ENCODE measurements at regions not wholly inside any gene's neighbourhood (a gene's known extent, or its start where the extent isn't known, plus 50 kb on each side); places are given as distances from the start of the nearest gene placed in this dataset.

GRCh38 chr3:68116580-68116979, 462.2 kb upstream of the SUCLG2 start:
- Mint-ChIP-seq H3K27ac (no peak overlapping the region), H3K4me3 (no peak overlapping the region), H3K4me1 (ENCODE audit: low read depth) (no peaks in the 10 kb centered on the region), H3K9me3 (no peaks in the 10 kb centered on the region), H3K36me3 (ENCODE audit: low read depth) (no peaks in the 10 kb centered on the region), H3K27me3 (no peaks in the 10 kb centered on the region)

GRCh38 chr3:68103811-68104210, 449.4 kb upstream of the SUCLG2 start:
- H3K27ac Mint-ChIP-seq = no peak overlapping the region
- H3K36me3 Mint-ChIP-seq (ENCODE audit: low read depth) = peaks cover 5% of the 10 kb centered on the region
- peaks cover 11% of the 10 kb centered on the region for H3K9me3 Mint-ChIP-seq
- H3K4me3 Mint-ChIP-seq = no peak overlapping the region
- H3K27me3 Mint-ChIP-seq = no peaks in the 10 kb centered on the region
- peaks cover 14% of the 10 kb centered on the region for H3K4me1 Mint-ChIP-seq (ENCODE audit: low read depth)

- Mint-ChIP-seq H3K4me1 (ENCODE audit: low read depth) (peaks cover 57% of the 10 kb centered on the region), H3K27ac (no peak overlapping the region), H3K4me3 (no peak overlapping the region)
Observed at GRCh38 chr3:68090571-68090970, 436.2 kb upstream of the SUCLG2 start.

GRCh38 chr3:68089572-68090011, 435.2 kb upstream of the SUCLG2 start:
- Mint-ChIP-seq H3K27ac (no peak overlapping the region), H3K4me3 (no peak overlapping the region)

More at GRCh38 chr3:68090571-68090970, 436.2 kb upstream of the SUCLG2 start:
- no peaks in the 10 kb centered on the region for H3K36me3 Mint-ChIP-seq (ENCODE audit: low read depth)
- H3K9me3 Mint-ChIP-seq = no peaks in the 10 kb centered on the region
- no peaks in the 10 kb centered on the region for H3K27me3 Mint-ChIP-seq

GRCh38 chr3:68088636-68089035, 434.2 kb upstream of the SUCLG2 start:
- peaks cover 57% of the 10 kb centered on the region for H3K4me1 Mint-ChIP-seq (ENCODE audit: low read depth)
- H3K27me3 Mint-ChIP-seq = no peaks in the 10 kb centered on the region
- H3K36me3 Mint-ChIP-seq (ENCODE audit: low read depth) = no peaks in the 10 kb centered on the region
- peak overlapping the region; percentile 9 for H3K4me3 Mint-ChIP-seq
- no peaks in the 10 kb centered on the region for H3K9me3 Mint-ChIP-seq
- peak overlapping the region; percentile 59 for H3K27ac Mint-ChIP-seq

More at GRCh38 chr3:68089572-68090011, 435.2 kb upstream of the SUCLG2 start:
- Mint-ChIP-seq H3K9me3 (no peaks in the 10 kb centered on the region), H3K36me3 (ENCODE audit: low read depth) (no peaks in the 10 kb centered on the region), H3K4me1 (ENCODE audit: low read depth) (peaks cover 57% of the 10 kb centered on the region), H3K27me3 (no peaks in the 10 kb centered on the region)

- no peaks in the 10 kb centered on the region for H3K9me3 Mint-ChIP-seq
- no peaks in the 10 kb centered on the region for H3K27me3 Mint-ChIP-seq
- H3K4me3 Mint-ChIP-seq = peak overlapping the region; percentile 9
- no peaks in the 10 kb centered on the region for H3K36me3 Mint-ChIP-seq (ENCODE audit: low read depth)
- H3K27ac Mint-ChIP-seq = no peak overlapping the region
- H3K4me1 Mint-ChIP-seq (ENCODE audit: low read depth) = peaks cover 57% of the 10 kb centered on the region
Observed at GRCh38 chr3:68088216-68088615, 433.8 kb upstream of the SUCLG2 start.

GRCh38 chr3:68072062-68072461, 417.6 kb upstream of the SUCLG2 start:
- peaks cover 20% of the 10 kb centered on the region for H3K9me3 Mint-ChIP-seq
- no peak overlapping the region for H3K27ac Mint-ChIP-seq
- no peaks in the 10 kb centered on the region for H3K27me3 Mint-ChIP-seq
- H3K4me1 Mint-ChIP-seq (ENCODE audit: low read depth) = no peaks in the 10 kb centered on the region
- H3K4me3 Mint-ChIP-seq = no peak overlapping the region
- peaks cover 4% of the 10 kb centered on the region for H3K36me3 Mint-ChIP-seq (ENCODE audit: low read depth)

- Mint-ChIP-seq H3K4me3 (no peak overlapping the region), H3K27ac (no peak overlapping the region), H3K9me3 (peaks cover 20% of the 10 kb centered on the region), H3K27me3 (no peaks in the 10 kb centered on the region), H3K36me3 (ENCODE audit: low read depth) (peaks cover 4% of the 10 kb centered on the region), H3K4me1 (ENCODE audit: low read depth) (no peaks in the 10 kb centered on the region)
Observed at GRCh38 chr3:68070186-68070585, 415.8 kb upstream of the SUCLG2 start.

GRCh38 chr3:68067314-68067713, 412.9 kb upstream of the SUCLG2 start:
- peaks cover 18% of the 10 kb centered on the region for H3K9me3 Mint-ChIP-seq
- H3K27ac Mint-ChIP-seq = no peak overlapping the region
- H3K4me3 Mint-ChIP-seq = no peak overlapping the region
- no peaks in the 10 kb centered on the region for H3K27me3 Mint-ChIP-seq
- H3K4me1 Mint-ChIP-seq (ENCODE audit: low read depth) = peaks cover 4% of the 10 kb centered on the region
- H3K36me3 Mint-ChIP-seq (ENCODE audit: low read depth) = peaks cover 4% of the 10 kb centered on the region

- Mint-ChIP-seq H3K36me3 (ENCODE audit: low read depth) (no peaks in the 10 kb centered on the region), H3K27me3 (no peaks in the 10 kb centered on the region), H3K9me3 (no peaks in the 10 kb centered on the region), H3K4me3 (no peak overlapping the region), H3K4me1 (ENCODE audit: low read depth) (peaks cover 43% of the 10 kb centered on the region), H3K27ac (no peak overlapping the region)
Observed at GRCh38 chr3:68062926-68063325, 408.5 kb upstream of the SUCLG2 start.

- H3K9me3 Mint-ChIP-seq = peaks cover 3% of the 10 kb centered on the region
- H3K27ac Mint-ChIP-seq = peak overlapping the region; percentile 27
- H3K27me3 Mint-ChIP-seq = no peaks in the 10 kb centered on the region
- H3K4me1 Mint-ChIP-seq (ENCODE audit: low read depth) = peaks cover 63% of the 10 kb centered on the region
- no peaks in the 10 kb centered on the region for H3K36me3 Mint-ChIP-seq (ENCODE audit: low read depth)
- no peak overlapping the region for H3K4me3 Mint-ChIP-seq
Observed at GRCh38 chr3:68060910-68061309, 406.5 kb upstream of the SUCLG2 start.

- Mint-ChIP-seq H3K27me3 (no peaks in the 10 kb centered on the region), H3K36me3 (ENCODE audit: low read depth) (no peaks in the 10 kb centered on the region), H3K27ac (no peak overlapping the region), H3K9me3 (peaks cover 3% of the 10 kb centered on the region), H3K4me3 (no peak overlapping the region), H3K4me1 (ENCODE audit: low read depth) (peaks cover 64% of the 10 kb centered on the region)
Observed at GRCh38 chr3:68060191-68060590, 405.8 kb upstream of the SUCLG2 start.

GRCh38 chr3:68059628-68060152, 405.3 kb upstream of the SUCLG2 start:
- Mint-ChIP-seq H3K36me3 (ENCODE audit: low read depth) (no peaks in the 10 kb centered on the region), H3K4me1 (ENCODE audit: low read depth) (peaks cover 64% of the 10 kb centered on the region), H3K27ac (no peak overlapping the region), H3K9me3 (peaks cover 3% of the 10 kb centered on the region), H3K27me3 (no peaks in the 10 kb centered on the region), H3K4me3 (no peak overlapping the region)

- Mint-ChIP-seq H3K4me1 (ENCODE audit: low read depth) (peaks cover 64% of the 10 kb centered on the region), H3K36me3 (ENCODE audit: low read depth) (no peaks in the 10 kb centered on the region), H3K4me3 (peak overlapping the region; percentile 18), H3K9me3 (peaks cover 3% of the 10 kb centered on the region), H3K27me3 (no peaks in the 10 kb centered on the region), H3K27ac (peak overlapping the region; percentile 7)
Observed at GRCh38 chr3:68057637-68058320, 403.4 kb upstream of the SUCLG2 start.

- no peaks in the 10 kb centered on the region for H3K36me3 Mint-ChIP-seq (ENCODE audit: low read depth)
- no peak overlapping the region for H3K27ac Mint-ChIP-seq
- no peaks in the 10 kb centered on the region for H3K27me3 Mint-ChIP-seq
- peaks cover 55% of the 10 kb centered on the region for H3K4me1 Mint-ChIP-seq (ENCODE audit: low read depth)
- peaks cover 3% of the 10 kb centered on the region for H3K9me3 Mint-ChIP-seq
- no peak overlapping the region for H3K4me3 Mint-ChIP-seq
Observed at GRCh38 chr3:68056556-68056955, 402.1 kb upstream of the SUCLG2 start.

- Mint-ChIP-seq H3K9me3 (peaks cover 3% of the 10 kb centered on the region), H3K27ac (no peak overlapping the region), H3K36me3 (ENCODE audit: low read depth) (no peaks in the 10 kb centered on the region), H3K4me3 (no peak overlapping the region), H3K4me1 (ENCODE audit: low read depth) (peaks cover 43% of the 10 kb centered on the region), H3K27me3 (no peaks in the 10 kb centered on the region)
Observed at GRCh38 chr3:68055215-68055614, 400.8 kb upstream of the SUCLG2 start.

Measured in stimulated activated naive CD8-positive, alpha-beta T cell treated with anti-CD3 and anti-CD28 coated beads, Interleukin-15, Interleukin-2, amounts not matched to agents 100 ng/mL and 50 ng/mL, for 24 hours (primary cell).